ENCODE measurements at regions not wholly inside any gene's neighbourhood (a gene's known extent, or its start where the extent isn't known, plus 50 kb on each side); places are given as distances from the start of the nearest gene placed in this dataset.

- ATAC-seq: no peak
- TF ChIP-seq ZNF70 (CRISPR knock-in tag; IDR thresholded peaks at IDR 0.05): no peak
- TF ChIP-seq, protein P1, sequence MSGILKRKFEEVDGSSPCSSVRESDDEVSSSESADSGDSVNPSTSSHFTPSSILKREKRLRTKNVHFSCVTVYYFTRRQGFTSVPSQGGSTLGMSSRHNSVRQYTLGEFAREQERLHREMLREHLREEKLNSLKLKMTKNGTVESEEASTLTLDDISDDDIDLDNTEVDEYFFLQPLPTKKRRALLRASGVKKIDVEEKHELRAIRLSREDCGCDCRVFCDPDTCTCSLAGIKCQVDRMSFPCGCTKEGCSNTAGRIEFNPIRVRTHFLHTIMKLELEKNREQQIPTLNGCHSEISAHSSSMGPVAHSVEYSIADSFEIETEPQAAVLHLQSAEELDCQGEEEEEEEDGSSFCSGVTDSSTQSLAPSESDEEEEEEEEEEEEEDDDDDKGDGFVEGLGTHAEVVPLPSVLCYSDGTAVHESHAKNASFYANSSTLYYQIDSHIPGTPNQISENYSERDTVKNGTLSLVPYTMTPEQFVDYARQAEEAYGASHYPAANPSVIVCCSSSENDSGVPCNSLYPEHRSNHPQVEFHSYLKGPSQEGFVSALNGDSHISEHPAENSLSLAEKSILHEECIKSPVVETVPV (CRISPR knock-in tag; IDR thresholded peaks at IDR 0.05): no peak
- TF ChIP-seq ESRRG (CRISPR knock-in tag; IDR thresholded peaks at IDR 0.05): no peak
- TF ChIP-seq TCF4 (CRISPR knock-in tag; IDR thresholded peaks at IDR 0.05; ENCODE audit: borderline replicate concordance): no peak
- no peak for TF ChIP-seq RARB (CRISPR knock-in tag; IDR thresholded peaks at IDR 0.05)
Measured at GRCh38 chr6:134821397-134821796, 128.5 kb downstream of the ALDH8A1 start.

DNA sequence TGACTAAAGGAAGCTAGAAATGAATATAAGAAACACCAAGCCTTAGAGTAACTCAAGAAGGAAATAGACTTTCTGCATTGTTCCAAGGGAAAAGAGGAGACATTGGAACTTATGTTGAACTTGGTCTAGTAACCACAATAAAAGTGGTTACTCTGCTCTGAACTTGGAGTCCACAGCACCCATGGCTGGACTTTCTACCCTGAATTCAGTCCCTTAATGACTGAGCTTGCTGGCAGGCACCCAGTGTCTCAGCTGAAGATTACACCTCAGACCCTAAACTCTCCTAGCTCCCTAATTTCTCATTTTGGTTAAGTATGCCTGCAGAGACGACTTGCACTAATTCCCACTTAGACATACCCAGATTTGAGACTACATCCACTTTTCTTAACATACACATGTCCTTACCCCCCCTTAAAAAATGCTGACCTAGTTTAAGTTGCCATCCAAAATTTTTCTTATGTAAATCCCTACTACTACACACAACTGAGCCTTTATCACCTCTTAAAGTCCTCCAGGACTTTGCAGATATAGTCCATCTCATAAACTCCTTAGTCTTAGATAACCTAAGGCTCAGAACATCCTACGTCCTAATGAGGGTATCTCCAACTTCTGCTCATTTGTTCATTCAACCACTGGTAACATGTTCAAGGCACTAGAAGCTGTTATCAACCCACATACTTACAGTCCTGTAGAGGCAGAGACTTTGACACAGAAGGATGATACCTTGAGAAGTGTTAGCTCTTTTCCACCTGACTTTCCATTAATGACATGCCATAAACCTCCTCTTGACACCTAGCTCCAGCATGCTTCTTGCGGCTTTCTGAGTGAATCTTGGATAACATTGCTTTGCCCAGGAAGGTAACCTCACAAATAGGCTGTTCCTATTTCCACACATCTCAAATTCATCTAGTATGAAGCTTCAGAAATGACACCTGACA, 129.8 kb downstream of the ALDH8A1 start:
- TF ChIP-seq ISL1 (CRISPR knock-in tag; IDR thresholded peaks at IDR 0.05) (no peak), TOX (CRISPR knock-in tag; IDR thresholded peaks at IDR 0.05; ENCODE audit: borderline replicate concordance) (no peak), CSDC2 (CRISPR knock-in tag; IDR thresholded peaks at IDR 0.05) (no peak), SNAI2 (CRISPR knock-in tag; IDR thresholded peaks at IDR 0.05) (no peak), ZFP3 (CRISPR knock-in tag; IDR thresholded peaks at IDR 0.05) (no peak), PPARA (CRISPR knock-in tag; IDR thresholded peaks at IDR 0.05; ENCODE audit: borderline replicate concordance) (no peak), BACH2 (CRISPR knock-in tag; IDR thresholded peaks at IDR 0.05; ENCODE audit: borderline replicate concordance) (no peak), GLIS3 (CRISPR knock-in tag; IDR thresholded peaks at IDR 0.05) (no peak), ARNTL (CRISPR knock-in tag; IDR thresholded peaks at IDR 0.05; ENCODE audit: borderline replicate concordance, low read depth) (no peak), RARB (CRISPR knock-in tag; IDR thresholded peaks at IDR 0.05) (no peak), ZNF8 (CRISPR knock-in tag; IDR thresholded peaks at IDR 0.05) (no peak), ZNF565 (CRISPR knock-in tag; conservative IDR thresholded peaks at IDR 0.05; ENCODE audit: low read depth) (no peak)
- TF ChIP-seq, protein P2, sequence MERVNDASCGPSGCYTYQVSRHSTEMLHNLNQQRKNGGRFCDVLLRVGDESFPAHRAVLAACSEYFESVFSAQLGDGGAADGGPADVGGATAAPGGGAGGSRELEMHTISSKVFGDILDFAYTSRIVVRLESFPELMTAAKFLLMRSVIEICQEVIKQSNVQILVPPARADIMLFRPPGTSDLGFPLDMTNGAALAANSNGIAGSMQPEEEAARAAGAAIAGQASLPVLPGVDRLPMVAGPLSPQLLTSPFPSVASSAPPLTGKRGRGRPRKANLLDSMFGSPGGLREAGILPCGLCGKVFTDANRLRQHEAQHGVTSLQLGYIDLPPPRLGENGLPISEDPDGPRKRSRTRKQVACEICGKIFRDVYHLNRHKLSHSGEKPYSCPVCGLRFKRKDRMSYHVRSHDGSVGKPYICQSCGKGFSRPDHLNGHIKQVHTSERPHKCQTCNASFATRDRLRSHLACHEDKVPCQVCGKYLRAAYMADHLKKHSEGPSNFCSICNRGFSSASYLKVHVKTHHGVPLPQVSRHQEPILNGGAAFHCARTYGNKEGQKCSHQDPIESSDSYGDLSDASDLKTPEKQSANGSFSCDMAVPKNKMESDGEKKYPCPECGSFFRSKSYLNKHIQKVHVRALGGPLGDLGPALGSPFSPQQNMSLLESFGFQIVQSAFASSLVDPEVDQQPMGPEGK (CRISPR knock-in tag; IDR thresholded peaks at IDR 0.05; ENCODE audit: borderline replicate concordance): no peak
- TF ChIP-seq, protein P3, sequence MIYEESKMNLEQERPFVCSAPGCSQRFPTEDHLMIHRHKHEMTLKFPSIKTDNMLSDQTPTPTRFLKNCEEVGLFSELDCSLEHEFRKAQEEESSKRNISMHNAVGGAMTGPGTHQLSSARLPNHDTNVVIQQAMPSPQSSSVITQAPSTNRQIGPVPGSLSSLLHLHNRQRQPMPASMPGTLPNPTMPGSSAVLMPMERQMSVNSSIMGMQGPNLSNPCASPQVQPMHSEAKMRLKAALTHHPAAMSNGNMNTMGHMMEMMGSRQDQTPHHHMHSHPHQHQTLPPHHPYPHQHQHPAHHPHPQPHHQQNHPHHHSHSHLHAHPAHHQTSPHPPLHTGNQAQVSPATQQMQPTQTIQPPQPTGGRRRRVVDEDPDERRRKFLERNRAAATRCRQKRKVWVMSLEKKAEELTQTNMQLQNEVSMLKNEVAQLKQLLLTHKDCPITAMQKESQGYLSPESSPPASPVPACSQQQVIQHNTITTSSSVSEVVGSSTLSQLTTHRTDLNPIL (CRISPR knock-in tag; IDR thresholded peaks at IDR 0.05; ENCODE audit: low read depth): no peak
- TF ChIP-seq, protein P1 (CRISPR knock-in tag; IDR thresholded peaks at IDR 0.05): no peak
- TF ChIP-seq, protein P4, sequence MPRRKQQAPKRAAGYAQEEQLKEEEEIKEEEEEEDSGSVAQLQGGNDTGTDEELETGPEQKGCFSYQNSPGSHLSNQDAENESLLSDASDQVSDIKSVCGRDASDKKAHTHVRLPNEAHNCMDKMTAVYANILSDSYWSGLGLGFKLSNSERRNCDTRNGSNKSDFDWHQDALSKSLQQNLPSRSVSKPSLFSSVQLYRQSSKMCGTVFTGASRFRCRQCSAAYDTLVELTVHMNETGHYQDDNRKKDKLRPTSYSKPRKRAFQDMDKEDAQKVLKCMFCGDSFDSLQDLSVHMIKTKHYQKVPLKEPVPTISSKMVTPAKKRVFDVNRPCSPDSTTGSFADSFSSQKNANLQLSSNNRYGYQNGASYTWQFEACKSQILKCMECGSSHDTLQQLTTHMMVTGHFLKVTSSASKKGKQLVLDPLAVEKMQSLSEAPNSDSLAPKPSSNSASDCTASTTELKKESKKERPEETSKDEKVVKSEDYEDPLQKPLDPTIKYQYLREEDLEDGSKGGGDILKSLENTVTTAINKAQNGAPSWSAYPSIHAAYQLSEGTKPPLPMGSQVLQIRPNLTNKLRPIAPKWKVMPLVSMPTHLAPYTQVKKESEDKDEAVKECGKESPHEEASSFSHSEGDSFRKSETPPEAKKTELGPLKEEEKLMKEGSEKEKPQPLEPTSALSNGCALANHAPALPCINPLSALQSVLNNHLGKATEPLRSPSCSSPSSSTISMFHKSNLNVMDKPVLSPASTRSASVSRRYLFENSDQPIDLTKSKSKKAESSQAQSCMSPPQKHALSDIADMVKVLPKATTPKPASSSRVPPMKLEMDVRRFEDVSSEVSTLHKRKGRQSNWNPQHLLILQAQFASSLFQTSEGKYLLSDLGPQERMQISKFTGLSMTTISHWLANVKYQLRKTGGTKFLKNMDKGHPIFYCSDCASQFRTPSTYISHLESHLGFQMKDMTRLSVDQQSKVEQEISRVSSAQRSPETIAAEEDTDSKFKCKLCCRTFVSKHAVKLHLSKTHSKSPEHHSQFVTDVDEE (CRISPR knock-in tag; IDR thresholded peaks at IDR 0.05): no peak
- ATAC-seq: no peak

- TF ChIP-seq BACH2 (CRISPR knock-in tag; IDR thresholded peaks at IDR 0.05; ENCODE audit: borderline replicate concordance): no peak
- TF ChIP-seq ZC3H10 (CRISPR knock-in tag; IDR thresholded peaks at IDR 0.05): no peak
- no peak for TF ChIP-seq ZNF565 (CRISPR knock-in tag; conservative IDR thresholded peaks at IDR 0.05; ENCODE audit: low read depth)
- TF ChIP-seq PPARA (CRISPR knock-in tag; IDR thresholded peaks at IDR 0.05; ENCODE audit: borderline replicate concordance): no peak
- TF ChIP-seq OSR1 (CRISPR knock-in tag; IDR thresholded peaks at IDR 0.05): no peak
- TF ChIP-seq SNAI2 (CRISPR knock-in tag; IDR thresholded peaks at IDR 0.05): no peak
- TF ChIP-seq, protein P3 (CRISPR knock-in tag; IDR thresholded peaks at IDR 0.05; ENCODE audit: low read depth): no peak
- TF ChIP-seq ZFP30 (CRISPR knock-in tag; IDR thresholded peaks at IDR 0.05): no peak
- no peak for TF ChIP-seq ZNF70 (CRISPR knock-in tag; IDR thresholded peaks at IDR 0.05)
- TF ChIP-seq, protein P1 (CRISPR knock-in tag; IDR thresholded peaks at IDR 0.05): no peak
- TF ChIP-seq GLIS3 (CRISPR knock-in tag; IDR thresholded peaks at IDR 0.05): no peak
Measured at GRCh38 chr6:134819236-134819635, 130.7 kb downstream of the ALDH8A1 start.

More at GRCh38 chr6:134819236-134819635, 130.7 kb downstream of the ALDH8A1 start:
- ATAC-seq: no peak

Measured in SK-N-SH treated with all-trans-retinoic acid at 6 μM for 48 hours (cell line).